Brain microvascular endothelial cell (primary cell): ENCODE measurements at regions not wholly inside any gene's neighbourhood (a gene's known extent, or its start where the extent isn't known, plus 50 kb on each side); places are given as distances from the start of the nearest gene placed in this dataset.

Experiments
- DNase-seq: peaks from one replicate; pipeline ENCODE4 v3.0.0-alpha.2; 2020
- H3K27ac ChIP-seq: fragments of 250-450 bp; sonication (Bioruptor Pico); 2 replicates; pipeline ENCODE4 v1.5.1; 2020; ENCODE audit warnings: mild to moderate bottlenecking, moderate library complexity
- H3K27me3 ChIP-seq: fragments of 250-450 bp; sonication (Bioruptor Pico); replicated peaks from 2 replicates; pipeline ENCODE4 v1.5.1; 2020; ENCODE audit warnings: mild to moderate bottlenecking
- H3K36me3 ChIP-seq: fragments of 250-450 bp; sonication (Bioruptor Pico); replicated peaks from 2 replicates; pipeline ENCODE4 v1.5.1; 2020; ENCODE audit warnings: mild to moderate bottlenecking
- H3K4me3 ChIP-seq: 2 replicates; pipeline ENCODE4 v1.5.1; 2011; ENCODE audit warnings: low read depth, mild to moderate bottlenecking, control low read depth, low read length, moderate library complexity
- CTCF ChIP-seq: IDR thresholded peaks from 2 replicates; pipeline ENCODE4 v1.5.1; 2011; ENCODE audit warnings: low read depth, mild to moderate bottlenecking, moderate library complexity, low read length, control low read depth, inconsistent platforms; ENCODE audit errors: missing control alignments
- in situ Hi-C: cut with HindIII; loops from 2 replicates; pipeline ENCODE4 v1.10.0; 2017; ENCODE audit warnings: low sequenced_read_pairs, low pct_ligation_motif_present

- no peaks in the 10 kb centered on the region for H3K36me3 ChIP-seq
- no peak for TF ChIP-seq CTCF
- in situ Hi-C loops: no loop called here
- no peak for DNase-seq
- no peaks in the 10 kb centered on the region for H3K27me3 ChIP-seq
- no peak overlapping the region for H3K27ac ChIP-seq
- H3K4me3 ChIP-seq: no peak overlapping the region
These were observed 424.2 kb upstream of the WWC1 start for GRCh38 chr5:167867281-167867680.

- H3K27ac ChIP-seq: no peak overlapping the region
- in situ Hi-C loops: no loop called here
- no peak for DNase-seq
- H3K4me3 ChIP-seq: no peak overlapping the region
- no peaks in the 10 kb centered on the region for H3K36me3 ChIP-seq
- TF ChIP-seq CTCF: no peak
- H3K27me3 ChIP-seq: no peaks in the 10 kb centered on the region
These were observed 422.3 kb upstream of the WWC1 start for GRCh38 chr5:167869125-167869524.

GRCh38 chr5:167870055-167870454, 421.4 kb upstream of the WWC1 start:
- Histone ChIP-seq H3K27me3 (no peaks in the 10 kb centered on the region), H3K36me3 (no peaks in the 10 kb centered on the region), H3K27ac (no peak overlapping the region), H3K4me3 (no peak overlapping the region)
- no peak for DNase-seq
- in situ Hi-C loops: no loop called here
- no peak for TF ChIP-seq CTCF

GRCh38 chr5:167871091-167871490, 420.4 kb upstream of the WWC1 start:
- Histone ChIP-seq H3K27ac (no peak overlapping the region), H3K4me3 (no peak overlapping the region), H3K36me3 (no peaks in the 10 kb centered on the region), H3K27me3 (no peaks in the 10 kb centered on the region)
- no peak for TF ChIP-seq CTCF
- DNase-seq: no peak
- in situ Hi-C loops: no loop called here

GRCh38 chr5:167872791-167873190, 418.7 kb upstream of the WWC1 start:
- DNase-seq: no peak
- Histone ChIP-seq H3K27me3 (no peaks in the 10 kb centered on the region), H3K27ac (no peak overlapping the region), H3K4me3 (no peak overlapping the region), H3K36me3 (no peaks in the 10 kb centered on the region)
- no peak for TF ChIP-seq CTCF
- in situ Hi-C loops: no loop called here

GRCh38 chr5:167877114-167877722, 414.2 kb upstream of the WWC1 start:
- no peak for TF ChIP-seq CTCF
- in situ Hi-C loops: no loop called here
- DNase-seq: no peak
- Histone ChIP-seq H3K36me3 (no peaks in the 10 kb centered on the region), H3K27me3 (no peaks in the 10 kb centered on the region), H3K27ac (no peak overlapping the region), H3K4me3 (no peak overlapping the region)
